EL (cell line): ENCODE measurements at regions not wholly inside any gene's neighbourhood (a gene's known extent, or its start where the extent isn't known, plus 50 kb on each side); places are given as distances from the start of the nearest gene placed in this dataset.
"Not testable (repeated sequence)": the region's sequence is repeated elsewhere in the genome, so short reads cannot be mapped to it uniquely, and the experiment has no call there.

Experiments used
- DNase-seq: peaks from one replicate; pipeline ENCODE4 v3.0.0-alpha.2; 2016

DNA sequence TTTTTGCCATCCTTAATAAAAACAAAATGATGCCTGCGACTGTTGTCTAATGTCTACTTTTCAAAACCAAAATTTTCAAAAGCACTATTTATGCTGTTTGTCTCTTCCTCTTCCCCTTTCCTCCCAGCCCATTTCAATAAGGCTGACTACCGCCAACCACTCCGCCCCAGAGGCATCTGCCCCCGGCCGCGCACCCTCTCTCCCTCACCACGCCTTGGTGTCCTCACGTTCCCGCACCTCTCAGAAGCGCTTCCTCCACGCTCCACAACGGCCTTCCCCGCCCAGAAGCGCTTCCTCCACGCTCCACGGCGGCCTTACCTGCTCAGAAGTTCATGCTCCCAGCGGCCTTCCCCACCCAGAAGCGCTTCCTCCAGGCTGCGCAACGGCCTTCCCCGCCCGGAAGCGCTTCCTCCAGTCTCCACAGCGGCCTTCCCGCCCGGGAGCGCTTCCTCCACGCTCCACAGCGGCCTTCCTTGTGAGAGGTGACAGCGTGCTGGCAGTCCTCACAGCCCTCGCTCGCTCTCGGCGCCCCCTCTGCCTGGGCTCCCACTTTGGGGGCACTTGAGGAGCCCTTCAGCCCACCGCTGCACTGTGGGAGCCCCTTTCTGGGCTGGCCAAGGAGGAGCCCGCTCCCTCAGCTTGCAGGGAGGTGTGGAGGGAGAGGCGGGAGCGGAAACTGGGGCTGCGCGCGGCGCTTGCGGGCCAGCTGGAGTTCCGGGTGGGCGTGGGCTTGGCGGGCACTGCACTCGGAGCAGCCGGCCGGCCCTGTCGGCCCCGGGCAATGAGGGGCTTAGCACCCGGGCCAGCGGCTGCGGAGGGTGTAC is 490.4 kb upstream of the ZFP42 start:
- DNase-seq, result no peak

GRCh38 chr4:187505798-187506141 is 489.8 kb upstream of the ZFP42 start:
- DNase-seq, result not testable (repeated sequence)

- DNase-seq, result no peak
Observed at GRCh38 chr4:187516224-187516623, 479.3 kb upstream of the ZFP42 start.

GRCh38 chr4:187541666-187542065 is 453.9 kb upstream of the ZFP42 start:
- peak; percentile 48 for DNase-seq

GRCh38 chr4:187544461-187545053 is 451.0 kb upstream of the ZFP42 start:
- DNase-seq, result no peak

- DNase-seq, result no peak
Observed at GRCh38 chr4:187547316-187547715, 448.3 kb upstream of the ZFP42 start.

DNA sequence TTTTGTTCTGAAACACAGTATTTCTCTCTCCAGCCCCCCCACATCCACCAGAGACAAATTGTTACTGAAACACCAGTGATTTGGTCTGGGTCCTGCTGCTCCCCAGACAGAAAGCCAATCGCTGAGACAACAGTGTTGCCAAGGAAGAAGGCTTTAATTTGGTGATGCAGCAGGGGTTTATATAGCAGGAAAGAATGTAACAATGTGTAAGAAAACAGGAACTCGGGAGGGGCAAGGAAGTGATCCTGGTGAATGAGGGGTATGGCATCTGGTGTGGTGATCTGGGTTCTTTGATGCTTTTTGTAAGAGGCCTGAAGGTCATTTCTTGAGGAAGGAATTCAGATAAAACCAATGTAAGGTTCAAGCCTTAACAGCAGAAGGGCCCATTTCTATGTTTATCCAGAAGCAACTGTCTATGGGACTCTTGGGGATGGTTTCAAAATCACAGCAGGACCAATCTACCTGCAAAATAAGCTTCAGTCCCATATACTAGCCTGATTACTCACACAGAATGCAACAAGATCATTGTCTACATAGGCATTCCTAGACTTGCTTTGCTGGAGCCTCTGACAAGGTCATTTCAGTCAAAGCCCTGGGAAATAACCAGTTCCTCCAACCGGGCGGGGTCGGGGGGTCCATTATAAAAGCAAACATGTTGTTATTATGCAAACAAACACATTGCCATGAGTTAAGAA is 445.2 kb upstream of the ZFP42 start:
- DNase-seq, result peak; percentile 68

GRCh38 chr4:187552781-187553180 is 442.8 kb upstream of the ZFP42 start:
- no peak for DNase-seq

DNA sequence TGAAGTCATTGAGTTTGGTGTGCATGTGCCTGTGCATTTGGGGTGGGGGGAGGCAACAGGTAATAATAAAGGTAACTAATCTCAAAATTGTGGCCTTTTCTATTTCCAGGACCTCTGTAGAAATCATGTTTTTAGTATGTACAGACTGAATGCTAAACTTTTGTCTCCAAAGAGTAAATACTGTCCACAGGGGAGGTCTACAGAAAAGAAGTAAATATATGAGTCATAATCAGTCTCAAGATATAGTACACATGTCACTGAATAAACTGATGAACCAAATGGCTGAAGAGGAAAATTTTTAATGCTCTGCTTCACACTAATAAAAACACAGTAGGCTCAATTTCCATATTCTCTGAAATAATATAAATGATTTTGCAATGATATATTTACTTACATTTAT is 440.4 kb upstream of the ZFP42 start:
- DNase-seq, result no peak

DNA sequence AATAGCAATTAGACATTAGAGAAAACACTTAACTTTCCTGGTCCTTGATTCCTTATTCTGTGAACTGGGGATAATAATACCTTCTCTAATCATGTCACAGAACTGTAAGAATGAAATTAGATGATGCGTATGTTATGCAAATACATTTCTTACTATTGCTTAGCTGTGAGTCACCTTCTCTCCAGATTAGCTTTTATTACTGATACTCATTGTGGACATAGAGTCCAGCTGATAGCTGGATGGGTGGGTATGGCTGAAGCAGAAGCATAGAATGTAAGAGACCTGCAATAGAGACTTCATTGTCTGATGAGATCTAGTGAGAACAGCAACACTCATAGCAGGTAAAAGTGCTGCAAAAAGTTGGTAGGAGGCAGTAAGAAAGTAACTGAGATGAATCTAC is 437.2 kb upstream of the ZFP42 start:
- no peak for DNase-seq

DNA sequence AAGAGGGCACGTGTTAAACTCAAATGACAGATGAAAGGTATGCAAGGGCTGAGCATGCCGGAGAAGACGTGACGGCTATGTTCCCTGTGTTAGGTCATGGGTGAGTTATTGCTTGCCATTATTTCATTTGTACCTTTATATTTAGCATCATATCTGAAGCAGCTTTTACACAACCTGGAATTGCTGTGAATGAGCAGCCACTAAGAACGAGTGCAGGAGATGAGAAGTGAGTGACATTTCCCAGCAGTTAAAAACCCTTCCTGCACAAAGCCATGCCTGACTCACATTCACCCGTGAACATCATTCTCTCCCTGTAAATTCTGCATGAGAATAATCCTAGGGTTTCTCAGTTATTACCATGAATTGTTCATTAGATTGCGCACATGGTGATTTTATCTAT is 433.2 kb upstream of the ZFP42 start:
- DNase-seq, result no peak

- DNase-seq, result no peak
Observed at GRCh38 chr4:187565416-187565815, 430.2 kb upstream of the ZFP42 start.

DNA sequence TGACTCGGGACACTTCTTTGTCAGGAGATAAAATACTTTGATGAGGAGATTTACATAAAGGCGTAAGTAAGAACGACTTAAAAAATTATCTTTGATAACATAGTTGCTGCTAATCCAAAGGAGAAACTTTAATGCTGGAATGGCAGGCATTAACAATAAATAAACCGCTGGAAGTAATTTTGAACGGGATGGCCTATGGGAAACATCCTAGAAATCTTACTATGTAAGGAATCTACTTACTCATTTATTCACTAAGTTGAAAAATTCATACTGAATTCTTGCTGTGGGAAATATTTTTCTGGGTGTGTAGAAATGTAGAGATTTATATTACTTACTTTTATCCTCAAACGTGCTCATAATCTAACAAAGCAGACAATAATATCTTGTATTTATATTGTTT is 425.7 kb upstream of the ZFP42 start:
- no peak for DNase-seq

- no peak for DNase-seq
Observed at GRCh38 chr4:187575706-187576105, 419.9 kb upstream of the ZFP42 start.

DNA sequence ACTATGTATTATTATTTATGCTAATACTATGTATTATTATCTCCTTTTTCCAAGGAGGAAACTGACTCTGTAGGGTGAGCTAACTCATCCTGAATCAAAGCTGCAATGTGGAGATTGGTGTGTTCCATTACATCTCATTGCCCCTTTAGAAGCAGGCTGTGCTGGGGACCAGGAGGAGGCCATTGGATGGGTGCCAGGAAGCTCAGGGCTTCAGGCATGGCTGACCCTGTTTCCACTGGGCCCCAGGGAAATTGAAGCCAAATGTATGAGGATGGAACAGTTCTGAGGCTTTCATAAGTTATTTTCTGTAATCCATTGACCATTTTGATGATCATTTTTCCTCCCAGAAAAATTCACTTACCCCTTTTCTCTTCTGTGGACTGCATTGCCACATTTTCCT is 418.8 kb upstream of the ZFP42 start:
- no peak for DNase-seq

GRCh38 chr4:187577941-187578480 is 417.6 kb upstream of the ZFP42 start:
- no peak for DNase-seq

- DNase-seq, result no peak
Observed at GRCh38 chr4:187586892-187587291, 408.7 kb upstream of the ZFP42 start.

- DNase-seq, result peak; percentile 21
Observed at GRCh38 chr4:187598196-187598595, 397.4 kb upstream of the ZFP42 start.

- DNase-seq, result peak; percentile 89
Observed at GRCh38 chr4:187602339-187603092, 393.1 kb upstream of the ZFP42 start.

DNA sequence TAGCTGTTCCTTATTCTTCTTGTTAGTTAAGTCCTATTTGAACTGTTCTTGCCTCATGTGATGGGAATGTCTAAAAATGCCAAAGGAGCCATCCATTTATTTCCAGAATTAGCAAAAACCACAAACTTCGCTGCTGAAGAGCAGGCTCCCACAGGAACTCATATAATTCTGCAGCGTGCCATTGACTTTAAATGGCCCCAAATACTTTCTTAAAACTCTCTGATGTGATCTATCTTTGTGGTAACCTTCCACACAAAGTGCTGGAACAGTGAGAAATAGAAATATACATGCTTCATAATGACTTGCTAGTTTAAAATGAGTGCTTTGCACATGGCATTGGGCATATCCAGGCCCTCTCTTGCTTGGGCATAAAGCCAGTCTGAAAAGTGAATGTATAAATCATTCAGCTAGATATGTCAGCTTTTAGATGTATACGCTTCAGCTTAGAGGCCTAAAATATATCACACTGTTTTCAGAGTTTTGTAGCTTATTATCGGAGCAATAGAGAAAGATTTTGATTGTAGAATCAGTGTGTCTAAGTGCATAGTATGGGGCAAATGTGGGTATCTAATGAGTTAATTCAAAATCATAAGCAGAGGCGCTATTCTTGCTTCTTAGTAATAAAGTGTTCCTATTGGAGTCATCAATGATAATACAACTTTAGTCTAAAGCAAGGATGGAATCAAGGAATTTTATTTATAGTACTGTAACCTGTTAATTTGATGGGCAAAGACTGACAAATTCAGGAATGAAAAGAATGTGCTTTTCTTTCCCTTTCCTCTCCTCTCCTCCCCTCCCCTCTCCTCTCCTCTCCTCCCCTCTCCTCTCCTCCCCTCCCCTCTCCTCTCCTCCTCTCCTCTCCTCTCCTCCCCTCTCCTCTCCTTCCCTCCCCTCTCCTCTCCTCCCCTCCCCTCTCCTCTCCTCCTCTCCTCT is 392.2 kb upstream of the ZFP42 start:
- peak; percentile 90 for DNase-seq

DNA sequence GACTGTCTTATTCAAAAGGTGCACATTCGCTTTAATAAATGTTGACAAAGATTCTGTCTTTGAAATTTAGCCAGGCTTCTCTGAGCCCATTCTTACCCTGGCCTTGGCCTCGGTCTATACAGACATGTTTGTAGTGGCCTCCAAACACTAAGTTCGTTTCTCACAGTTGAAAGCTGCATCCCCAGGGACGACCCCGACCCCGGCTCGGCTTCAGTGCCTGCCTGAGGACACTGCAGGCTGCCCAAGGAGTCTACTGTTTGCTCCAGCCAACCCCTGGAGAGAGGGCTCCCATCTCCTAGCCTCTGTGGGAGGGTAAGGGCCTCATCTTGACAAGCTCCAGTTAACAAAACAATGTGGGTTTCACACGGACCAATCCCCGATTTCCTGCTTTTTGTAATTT is 390.6 kb upstream of the ZFP42 start:
- DNase-seq, result no peak

- DNase-seq, result peak; percentile 60
Observed at GRCh38 chr4:187606581-187606980, 389.0 kb upstream of the ZFP42 start.
